HG03520 (cell line): ENCODE measurements at regions not wholly inside any gene's neighbourhood (a gene's known extent, or its start where the extent isn't known, plus 50 kb on each side); places are given as distances from the start of the nearest gene placed in this dataset.

Experiments
- ATAC-seq: cut with Tn5 transposase; IDR thresholded peaks from one replicate; pipeline ENCODE4 v1.9.1; 2021; ENCODE audit warnings: mild to moderate bottlenecking, moderate library complexity; ENCODE audit not compliant: unreplicated experiment

DNA sequence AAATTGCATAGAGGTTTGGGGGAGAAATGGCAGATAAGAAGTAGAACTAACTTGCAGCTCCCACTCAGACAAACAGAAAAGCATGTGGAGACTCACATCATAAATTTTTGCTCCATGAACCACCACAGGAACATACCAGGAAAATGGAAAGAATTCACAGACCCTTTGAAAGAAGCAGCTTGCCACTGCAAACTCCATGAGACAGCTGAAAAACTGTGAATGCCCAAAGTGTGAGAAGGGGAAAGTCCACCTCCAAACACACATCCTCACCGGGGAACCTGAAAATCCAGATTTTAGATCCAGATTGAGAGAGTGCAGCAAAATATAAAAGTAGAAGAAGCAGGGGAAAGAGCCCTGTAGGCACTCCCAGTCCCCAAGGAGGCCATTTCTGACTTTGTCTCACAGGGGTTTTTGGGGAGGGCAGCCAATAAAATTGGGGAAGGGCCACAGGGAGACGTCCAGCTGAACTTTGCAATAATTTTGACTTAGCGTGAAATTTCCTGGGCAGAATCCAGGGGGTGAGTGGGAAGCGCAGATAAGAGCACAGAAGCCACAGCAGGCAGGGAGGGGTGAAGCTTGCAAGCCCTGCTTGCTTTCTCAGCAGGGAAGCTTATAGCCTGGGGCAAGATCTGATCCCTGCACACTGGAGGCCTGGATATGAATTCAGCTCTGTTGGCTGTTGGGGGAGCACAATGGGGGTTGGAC, 183.4 kb upstream of the UBE2E2 start:
- no peak for ATAC-seq

DNA sequence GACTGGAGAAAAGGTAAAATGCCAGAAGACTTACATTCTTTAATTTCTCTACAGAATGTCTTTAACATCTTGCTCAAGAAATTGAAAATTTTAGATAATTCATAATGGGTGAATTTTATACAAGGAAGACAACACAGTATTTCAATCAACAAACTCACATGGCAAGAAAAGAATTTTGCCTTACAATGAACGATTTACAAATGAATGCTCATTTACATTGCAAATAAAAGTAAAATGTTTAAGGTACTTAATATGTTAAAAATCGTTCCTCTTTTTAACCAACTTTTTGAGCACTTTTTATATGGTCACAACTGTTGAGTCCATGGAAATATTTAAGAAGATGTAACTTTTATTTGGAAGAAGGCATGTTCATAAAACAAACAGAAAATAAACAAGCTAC, 174.8 kb upstream of the UBE2E2 start:
- no peak for ATAC-seq

DNA sequence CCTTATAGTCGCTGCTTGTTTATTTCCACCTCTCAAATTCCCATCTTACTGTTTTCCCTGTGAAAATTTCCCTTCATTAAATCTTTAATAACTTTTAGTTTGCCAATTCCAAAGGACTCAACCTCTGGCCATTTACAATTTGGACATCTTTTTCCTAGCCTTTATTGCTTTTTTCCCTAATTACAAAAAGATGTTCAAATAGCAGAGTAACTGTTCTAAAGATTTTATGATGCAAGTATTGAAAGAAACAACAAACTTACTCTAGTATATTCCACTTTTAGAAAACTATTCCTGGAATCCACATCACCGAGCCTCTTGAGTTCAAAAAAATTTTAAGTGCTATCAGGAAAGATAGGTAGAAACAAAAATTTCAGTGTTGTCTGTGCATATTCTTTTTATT, 174.1 kb upstream of the UBE2E2 start:
- ATAC-seq: no peak

DNA sequence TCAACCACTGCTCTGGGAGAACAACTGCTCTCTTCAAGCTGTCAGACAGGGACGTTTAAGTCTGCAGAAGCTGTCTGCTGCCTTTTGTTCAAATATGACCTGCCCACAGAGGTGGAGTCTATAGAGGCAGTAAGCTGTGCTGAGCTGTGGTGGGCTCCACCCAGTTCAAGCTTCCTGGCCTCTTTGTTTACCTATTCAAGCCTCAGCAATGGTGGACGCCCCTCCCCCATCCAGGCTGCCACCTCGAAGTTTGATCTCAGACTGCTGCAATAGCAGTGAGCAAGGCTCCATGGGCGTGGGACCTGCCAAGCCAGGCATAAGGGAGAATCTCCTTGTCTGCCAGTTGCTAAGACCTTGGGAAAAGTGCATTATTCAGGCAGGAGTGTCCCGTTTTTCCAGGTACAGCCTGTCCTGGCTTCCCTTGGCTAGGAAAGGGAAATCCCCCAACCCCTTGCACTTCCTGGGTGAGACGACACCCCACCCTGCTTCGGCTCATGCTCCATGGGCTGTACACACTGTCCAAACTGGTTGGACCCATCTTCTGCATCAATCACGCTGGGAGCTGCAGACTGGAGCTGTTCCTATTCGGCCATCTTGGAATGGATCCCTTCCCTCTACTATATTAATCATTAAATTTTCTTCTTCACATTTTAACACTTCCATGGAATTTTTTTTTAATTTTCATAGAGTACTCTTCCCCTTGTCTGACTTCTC, 167.0 kb upstream of the UBE2E2 start:
- ATAC-seq: no peak

DNA sequence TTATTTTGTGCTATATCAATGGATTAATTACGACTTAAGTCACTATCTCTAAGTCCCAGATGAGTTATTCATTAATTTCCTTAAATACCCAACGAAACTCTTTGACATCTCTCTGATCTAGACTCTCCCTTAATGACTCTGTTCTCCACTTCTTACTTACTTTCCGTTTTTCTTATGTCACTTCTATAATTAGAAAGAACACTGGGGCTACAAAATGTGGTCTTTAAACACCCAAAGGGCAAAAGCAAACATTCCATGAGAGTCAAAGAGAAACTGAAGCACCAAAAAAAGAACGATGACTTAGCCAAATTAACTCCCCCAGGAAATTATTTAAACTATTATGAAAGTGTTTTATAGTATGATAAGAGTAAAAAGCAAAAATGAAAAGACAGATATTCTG, 166.4 kb upstream of the UBE2E2 start:
- ATAC-seq: peak; percentile 77

DNA sequence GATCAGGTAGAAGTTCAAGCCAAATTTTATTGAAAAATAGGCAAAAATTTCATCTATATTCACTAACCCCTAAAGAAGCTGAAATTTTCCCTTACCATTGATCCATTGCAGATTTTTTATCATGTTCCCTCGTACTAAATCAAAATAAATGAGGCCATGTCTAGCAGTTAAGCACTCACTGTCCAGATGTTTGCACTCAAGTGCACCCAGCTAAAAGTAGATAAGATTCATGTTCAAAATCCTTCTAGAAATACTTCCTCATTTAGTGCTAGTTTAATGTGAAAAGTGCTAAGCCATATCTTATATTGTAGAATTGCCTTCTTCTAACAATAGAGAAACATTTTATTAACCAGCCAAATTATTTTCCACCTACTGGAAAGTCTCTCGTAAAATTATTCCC, 164.7 kb upstream of the UBE2E2 start:
- no peak for ATAC-seq

DNA sequence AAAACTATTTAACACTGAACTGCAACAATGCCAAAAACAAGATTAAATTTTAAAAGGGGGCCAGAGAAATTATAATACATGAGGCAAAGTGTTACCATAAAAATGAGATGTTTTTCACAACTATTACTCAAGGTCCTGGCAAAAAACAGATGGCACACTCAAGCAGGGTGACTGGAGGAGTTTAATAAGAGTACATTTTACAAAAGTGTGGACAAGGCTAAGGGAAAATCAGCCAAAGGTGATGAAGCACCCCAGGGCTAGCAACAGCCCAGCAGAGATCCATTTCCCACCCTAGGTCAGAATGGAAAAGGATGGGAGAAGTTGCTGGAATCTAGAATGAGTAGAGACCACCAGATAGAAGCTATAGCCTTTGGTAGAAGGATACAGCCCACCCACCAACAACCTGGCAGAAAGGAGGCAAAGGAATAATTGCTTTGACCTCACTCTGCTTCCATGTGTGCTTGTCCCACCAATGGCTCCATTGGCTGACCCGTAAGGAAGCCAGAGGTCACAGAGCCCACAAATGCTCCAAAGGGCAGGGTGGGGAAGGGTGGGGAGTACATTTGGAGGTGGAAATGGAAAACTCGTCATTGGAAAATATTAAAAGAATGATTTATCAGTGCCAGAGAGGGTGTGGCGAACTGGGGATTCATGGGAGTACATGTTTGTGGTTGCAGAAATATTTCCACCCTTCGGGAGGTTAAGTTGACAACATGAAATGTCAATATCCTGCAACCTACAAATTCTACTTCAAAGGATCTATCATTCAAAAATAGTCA, 161.0 kb upstream of the UBE2E2 start:
- no peak for ATAC-seq

DNA sequence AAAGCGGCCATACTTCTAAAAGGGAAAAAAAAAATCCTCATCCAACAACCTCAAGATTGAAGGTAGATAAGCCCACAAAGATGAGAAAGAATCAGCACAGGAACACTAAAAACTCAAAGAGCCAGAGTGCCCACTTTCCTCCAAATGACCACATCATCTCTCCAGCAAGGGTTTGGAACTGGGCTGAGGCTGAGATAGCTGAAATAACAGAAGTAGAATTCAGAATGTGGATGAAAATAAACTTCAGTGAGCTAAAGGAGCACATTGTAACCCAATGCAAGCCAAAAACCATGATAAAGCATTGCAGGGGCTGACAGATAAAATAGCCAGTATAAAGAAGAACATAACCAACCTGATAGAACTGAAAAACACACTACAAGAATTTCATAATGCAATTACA, 158.7 kb upstream of the UBE2E2 start:
- no peak for ATAC-seq

DNA sequence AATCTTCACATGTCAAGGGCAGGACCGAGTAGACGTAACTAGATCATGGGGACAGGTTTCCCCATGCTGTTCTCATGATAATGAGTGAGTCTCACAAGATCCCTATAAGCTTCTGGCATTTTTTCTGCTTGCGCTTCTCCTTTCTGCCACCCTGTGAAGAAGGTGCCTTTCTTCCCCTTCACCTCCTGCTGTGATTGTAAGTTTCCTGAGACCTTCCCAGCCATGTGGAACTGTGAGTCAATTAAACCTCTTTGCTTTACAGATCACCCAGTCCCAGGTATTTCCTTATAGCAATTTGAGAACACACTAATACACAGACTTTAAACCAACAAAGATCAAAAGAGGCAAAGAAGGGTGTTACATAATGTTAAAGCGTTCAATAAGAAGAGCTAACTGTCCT, 156.6 kb upstream of the UBE2E2 start:
- ATAC-seq: no peak

DNA sequence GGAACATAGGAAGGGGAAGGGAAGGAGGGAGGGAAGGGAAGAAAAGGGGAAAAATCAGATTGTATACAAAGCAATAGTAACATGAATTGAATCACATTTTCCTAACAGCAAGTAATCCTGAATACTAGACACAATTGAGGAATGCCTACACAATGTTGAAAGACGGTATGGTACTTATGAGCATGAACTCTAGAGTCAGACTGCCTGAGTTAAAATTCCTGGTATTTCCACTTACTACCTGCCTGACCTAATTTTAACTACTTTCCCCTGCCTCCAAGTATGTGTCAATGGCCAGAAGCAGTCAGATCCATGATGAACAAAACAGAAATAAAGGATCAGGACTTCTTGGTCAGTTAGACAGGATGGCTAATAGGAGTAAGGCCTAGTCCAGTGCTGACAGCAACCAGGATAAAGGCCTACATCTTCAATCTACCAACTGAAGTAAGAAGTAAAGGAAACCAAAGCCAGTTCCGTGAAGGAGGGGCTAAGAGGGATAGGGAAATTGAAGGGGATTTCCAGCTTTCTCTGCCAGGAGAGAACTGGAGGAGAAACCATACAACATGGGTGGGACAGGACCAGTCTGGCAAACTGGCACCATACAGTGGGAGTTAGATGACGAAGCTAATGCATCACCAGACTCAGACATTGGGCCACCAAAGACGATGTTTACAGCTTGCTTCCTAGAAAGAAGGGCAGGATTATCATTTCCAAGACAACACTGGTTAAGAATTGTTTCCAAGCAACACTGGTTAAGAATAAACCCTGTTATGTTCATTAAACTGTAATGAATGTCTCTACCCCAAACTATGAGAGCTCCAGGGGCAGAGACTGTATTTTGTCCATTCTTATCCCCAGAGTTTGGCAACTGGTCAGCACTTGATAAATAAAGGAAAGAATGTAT, 151.6 kb upstream of the UBE2E2 start:
- no peak for ATAC-seq

DNA sequence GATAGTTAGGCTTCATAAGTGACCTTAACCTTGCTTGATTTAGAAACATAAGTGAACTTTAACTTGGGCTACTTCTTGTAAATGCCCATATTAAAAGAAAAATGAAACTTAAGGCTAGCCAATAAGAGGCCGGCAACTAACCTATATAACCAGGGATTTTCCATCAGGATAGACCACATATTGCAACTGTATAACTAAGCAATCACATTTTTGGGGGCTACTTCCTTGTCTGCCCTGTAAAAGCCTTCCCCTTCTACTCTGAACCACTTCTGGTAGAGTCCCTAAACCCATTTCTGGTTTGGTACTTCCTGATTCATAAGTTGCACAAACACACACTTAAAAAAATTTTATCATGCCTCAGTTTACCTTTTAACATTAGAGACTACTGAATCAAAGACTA, 150.9 kb upstream of the UBE2E2 start:
- no peak for ATAC-seq

DNA sequence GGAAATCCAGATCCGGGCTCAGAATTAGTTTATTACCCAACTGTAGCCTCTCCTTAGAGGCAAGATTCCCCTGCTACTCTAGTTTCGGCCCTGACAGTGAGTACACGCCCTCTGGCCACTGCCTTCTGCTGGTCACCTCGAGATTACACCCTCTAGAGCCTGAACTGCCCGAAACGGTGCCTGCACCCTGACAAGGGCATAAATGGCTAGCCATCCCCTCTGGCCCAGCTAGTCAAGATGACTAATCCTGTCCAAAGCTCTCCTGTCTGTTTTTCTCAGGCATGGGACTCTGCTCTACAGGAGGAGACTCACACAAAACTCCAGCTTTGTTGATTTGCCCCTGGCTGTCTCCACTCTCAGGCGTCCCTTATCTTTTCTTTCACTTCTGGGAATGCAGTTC, 150.5 kb upstream of the UBE2E2 start:
- no peak for ATAC-seq

DNA sequence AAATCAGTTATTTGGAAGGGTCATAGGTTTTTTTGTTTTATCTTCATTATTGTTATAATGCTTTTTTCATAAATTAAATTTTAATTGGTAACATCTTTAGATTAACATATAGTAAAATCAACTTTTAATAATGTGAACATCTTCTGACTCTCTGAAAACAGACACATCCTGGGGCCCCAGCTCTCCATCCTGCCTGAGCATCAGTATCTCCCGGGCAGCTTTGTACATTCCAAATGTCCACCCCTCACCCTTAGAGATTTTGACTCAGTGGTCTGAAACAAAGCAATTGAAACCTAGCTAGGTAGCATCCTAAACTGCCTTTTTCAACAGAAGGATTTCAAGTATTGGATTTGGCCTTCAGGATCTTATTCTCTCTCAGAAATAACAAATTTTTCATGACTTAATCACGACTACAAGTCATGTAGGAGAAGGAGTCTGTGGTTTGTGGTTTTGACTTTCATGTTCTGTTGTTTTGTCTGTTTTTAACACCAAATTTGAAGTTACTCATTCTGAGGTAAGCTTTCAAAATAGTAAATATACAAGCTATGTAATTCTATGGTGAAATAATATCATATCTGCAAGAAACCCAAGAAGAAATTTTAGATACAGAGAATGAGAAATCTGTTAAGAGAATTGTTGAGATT, 147.3 kb upstream of the UBE2E2 start:
- ATAC-seq: peak; percentile 74

DNA sequence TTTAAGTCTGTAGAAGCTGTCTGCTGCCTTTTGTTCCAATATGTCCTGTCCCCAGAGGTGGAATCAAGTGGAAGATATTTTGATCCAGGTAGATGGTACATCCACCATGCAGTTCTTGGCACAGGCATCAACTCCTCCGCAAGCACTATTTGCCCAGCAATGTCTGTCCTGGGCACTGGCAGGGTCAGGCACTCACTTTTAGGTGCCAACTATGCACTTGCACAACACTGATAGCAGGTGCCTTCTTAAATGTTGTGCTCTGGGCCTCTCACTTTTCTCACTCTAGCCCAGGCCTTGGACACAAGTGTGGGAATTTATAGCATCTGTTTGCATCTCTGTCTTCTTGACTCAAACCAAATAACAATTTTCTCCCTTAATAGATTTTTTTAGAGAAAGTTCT, 140.5 kb upstream of the UBE2E2 start:
- ATAC-seq: no peak

DNA sequence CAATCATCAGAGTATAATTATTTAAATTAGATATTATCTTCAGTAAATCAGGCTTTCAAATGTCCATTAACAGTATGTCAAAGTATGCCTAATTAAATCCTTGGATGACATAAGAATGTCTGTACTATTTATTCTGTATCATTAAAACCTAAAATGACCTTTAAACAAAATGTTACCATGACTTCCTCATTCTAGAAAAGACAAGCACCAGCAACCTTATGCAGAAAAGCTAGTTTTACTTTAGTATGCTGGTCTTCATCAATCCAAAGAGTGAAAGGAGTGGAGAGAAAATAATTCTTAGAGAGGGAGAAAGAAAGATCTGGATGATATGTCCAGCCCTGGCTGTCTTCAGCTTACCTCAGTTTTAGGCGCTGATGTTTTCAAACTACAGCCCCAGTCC, 140.1 kb upstream of the UBE2E2 start:
- ATAC-seq: no peak

DNA sequence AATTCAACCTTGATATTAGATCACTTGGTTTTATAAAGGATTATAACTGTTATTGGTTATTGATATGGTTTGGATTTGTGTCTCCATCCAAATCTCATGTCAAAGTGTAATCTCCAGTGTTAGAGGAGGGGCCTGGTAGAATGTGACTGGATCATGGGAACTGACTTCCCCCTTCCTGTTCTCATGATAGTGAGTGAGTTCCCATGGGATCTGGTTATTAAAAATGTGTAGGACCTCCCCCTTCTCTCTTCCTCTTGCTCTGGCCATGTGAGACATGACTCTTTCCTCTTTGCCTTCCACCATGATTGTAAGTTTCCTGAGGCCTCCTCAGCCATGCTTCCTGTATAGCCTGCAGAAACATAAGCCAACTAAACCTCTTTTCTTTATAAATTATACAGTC, 136.0 kb upstream of the UBE2E2 start:
- no peak for ATAC-seq

DNA sequence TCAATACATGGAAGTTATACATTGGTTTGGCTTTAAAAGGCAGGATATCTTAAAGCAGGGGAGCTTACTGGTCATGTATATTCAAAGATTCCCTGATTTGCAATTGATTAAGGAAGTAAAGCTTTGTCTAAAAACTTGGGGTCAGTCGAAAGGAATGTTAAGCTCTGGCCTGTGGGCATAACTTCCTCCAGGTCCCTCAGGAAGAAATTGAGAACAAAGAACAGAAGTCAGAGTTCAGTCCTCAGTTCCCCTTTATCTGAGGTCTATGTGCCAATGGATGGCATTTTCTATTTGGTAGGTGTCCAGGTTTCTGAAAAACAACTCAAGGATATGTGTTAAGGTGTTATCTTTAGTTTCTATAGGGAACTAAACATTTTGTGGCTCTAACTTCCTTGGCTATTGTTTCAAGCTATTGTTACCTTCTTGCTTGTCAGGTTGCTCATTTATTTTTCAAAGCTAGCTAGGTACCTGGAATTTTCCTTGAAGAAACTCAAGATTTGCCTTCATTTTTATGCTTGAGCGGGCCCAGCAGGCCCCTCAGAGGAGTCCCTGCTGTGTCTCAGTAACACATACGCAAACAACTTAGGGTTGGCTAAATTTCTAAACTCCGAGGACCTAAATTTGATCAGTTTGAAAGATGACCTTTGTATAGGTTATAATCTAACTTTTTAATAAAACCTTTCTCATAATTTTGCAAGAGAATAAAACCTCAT, 135.0 kb upstream of the UBE2E2 start:
- ATAC-seq: no peak

DNA sequence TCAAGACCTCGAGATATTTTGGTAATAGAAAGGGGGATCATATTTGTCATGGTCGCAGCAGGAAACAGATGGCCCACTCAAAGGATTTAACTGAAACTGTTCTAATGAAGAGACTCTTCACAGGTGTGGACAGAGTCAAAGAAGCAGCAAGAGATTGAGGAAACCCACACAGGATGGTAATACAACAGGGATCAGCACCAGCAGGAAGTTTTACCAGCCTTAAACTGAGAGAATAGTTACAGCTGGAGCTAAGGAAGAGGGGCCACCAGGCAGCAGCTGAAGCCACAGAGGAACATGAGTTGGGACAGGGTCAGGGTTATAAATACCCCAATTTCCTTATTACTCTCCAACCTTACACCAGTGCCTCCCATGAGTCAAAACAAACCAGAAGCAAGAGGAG, 131.8 kb upstream of the UBE2E2 start:
- ATAC-seq: peak; percentile 25

DNA sequence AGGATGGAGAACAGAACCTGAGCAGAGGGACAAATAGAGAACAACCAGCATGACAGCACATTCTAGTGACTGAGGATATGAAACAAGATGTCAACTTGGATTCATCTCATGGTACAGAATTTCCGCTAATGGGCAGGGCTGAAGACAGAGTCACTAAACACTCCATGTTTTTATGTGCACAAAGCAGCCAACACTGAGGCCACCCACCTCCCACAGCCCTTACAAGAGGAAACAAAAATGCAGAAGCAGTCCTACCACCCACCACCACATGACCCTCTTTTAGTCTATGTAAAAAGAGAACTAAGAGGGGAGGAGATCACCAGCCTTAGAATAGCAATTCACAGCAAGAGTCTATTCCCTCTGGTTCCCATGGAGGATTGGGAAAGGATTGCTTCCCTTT, 131.4 kb upstream of the UBE2E2 start:
- peak; percentile 84 for ATAC-seq

DNA sequence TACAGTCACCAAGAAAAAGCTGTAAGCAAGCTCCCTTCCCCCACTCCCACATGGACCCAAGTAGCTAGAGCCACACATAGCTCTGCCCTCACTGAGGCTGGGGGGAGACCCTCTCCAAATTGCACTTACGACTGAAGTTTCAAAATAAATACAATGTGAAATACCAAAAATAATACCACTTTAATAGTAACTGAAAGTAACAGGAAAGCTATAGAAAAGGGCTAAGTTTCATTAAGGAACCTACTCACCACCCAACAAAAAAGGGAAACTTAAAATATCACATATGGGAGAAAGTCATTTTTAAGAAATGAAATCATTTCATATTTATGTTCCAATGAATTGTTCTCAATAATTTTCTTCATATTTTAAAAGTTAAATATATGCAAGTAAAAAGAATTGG, 130.4 kb upstream of the UBE2E2 start:
- no peak for ATAC-seq
